GM12878 (cell line): ENCODE measurements at regions not wholly inside any gene's neighbourhood (a gene's known extent, or its start where the extent isn't known, plus 50 kb on each side); places are given as distances from the start of the nearest gene placed in this dataset.

ENCODE experiments used
- BRCA1 ChIP-seq: IDR thresholded peaks from 2 replicates; pipeline ENCODE4 v1.6.1; 2011; ENCODE audit warnings: low read depth, low read length, improper control_type of control experiment
- MTA2 ChIP-seq: fragments of 450-650 bp; IDR thresholded peaks from 2 replicates; pipeline ENCODE4 v1.6.1; 2016; ENCODE audit warnings: low read depth, mild to moderate bottlenecking, moderate library complexity
- MYC ChIP-seq: IDR thresholded peaks from 2 replicates; pipeline ENCODE4 v1.6.1; 2011; ENCODE audit warnings: mild to moderate bottlenecking, low read length, moderate library complexity, inconsistent platforms; ENCODE audit not compliant: insufficient read depth, insufficient replicate concordance, insufficient read length, severe bottlenecking
- POLR2A ChIP-seq: IDR thresholded peaks from 2 replicates; pipeline ENCODE4 v1.6.1; 2011; ENCODE audit warnings: low read depth, mild to moderate bottlenecking, low read length
- RCOR1 ChIP-seq: conservative IDR thresholded peaks from 2 replicates; pipeline ENCODE4 v1.6.1; 2012; ENCODE audit warnings: low read depth, low read length, improper control_type of control experiment
- RFX5 ChIP-seq: IDR thresholded peaks from 2 replicates; pipeline ENCODE4 v1.6.1; 2011; ENCODE audit warnings: low read depth, low read length, improper control_type of control experiment
- SP1 ChIP-seq: IDR thresholded peaks from one replicate; pipeline ENCODE4 v1.6.1; 2011; ENCODE audit warnings: low read depth, low read length
- ZBTB33 ChIP-seq: fragments of 450-650 bp; IDR thresholded peaks from 2 replicates; pipeline ENCODE4 v1.6.1; 2017; ENCODE audit warnings: mild to moderate bottlenecking
- ZNF207 ChIP-seq: fragments of 450-650 bp; IDR thresholded peaks from 2 replicates; pipeline ENCODE4 v1.6.1; 2014; ENCODE audit warnings: antibody characterized with exemption, mild to moderate bottlenecking, borderline replicate concordance
- TF ChIP-seq, protein P1 (sequence below): fragments of 450-650 bp; IDR thresholded peaks from 2 replicates; pipeline ENCODE4 v1.6.1; 2017; ENCODE audit warnings: mild to moderate bottlenecking, moderate library complexity
- TF ChIP-seq, protein P2 (sequence below), 3 experiments: IDR thresholded peaks in 2 of 3; conservative IDR thresholded peaks in 1 of 3; 2 replicates each; pipeline ENCODE4 v1.5.1; 2011; ENCODE audit warnings: low read depth in 3 of 3, low read length in 3 of 3, mild to moderate bottlenecking in 3 of 3, control low read depth in 2 of 3, moderate library complexity in 2 of 3, inconsistent platforms in 1 of 3, mixed read lengths in 1 of 3; ENCODE audit not compliant: control insufficient read depth in 2 of 3, insufficient read depth in 1 of 3; ENCODE audit errors: extremely low read depth in 1 of 3
- TF ChIP-seq, protein P3 (sequence below): IDR thresholded peaks from 2 replicates; pipeline ENCODE4 v1.6.1; 2012; ENCODE audit warnings: low read depth, low read length, improper control_type of control experiment
- TF ChIP-seq, protein P4 (sequence below): IDR thresholded peaks from 2 replicates; pipeline ENCODE4 v1.6.1; 2011; ENCODE audit warnings: borderline replicate concordance, low read depth, mild to moderate bottlenecking, moderate library complexity, mixed read lengths, low read length; ENCODE audit not compliant: insufficient read depth; ENCODE audit errors: extremely low read length

DNA sequence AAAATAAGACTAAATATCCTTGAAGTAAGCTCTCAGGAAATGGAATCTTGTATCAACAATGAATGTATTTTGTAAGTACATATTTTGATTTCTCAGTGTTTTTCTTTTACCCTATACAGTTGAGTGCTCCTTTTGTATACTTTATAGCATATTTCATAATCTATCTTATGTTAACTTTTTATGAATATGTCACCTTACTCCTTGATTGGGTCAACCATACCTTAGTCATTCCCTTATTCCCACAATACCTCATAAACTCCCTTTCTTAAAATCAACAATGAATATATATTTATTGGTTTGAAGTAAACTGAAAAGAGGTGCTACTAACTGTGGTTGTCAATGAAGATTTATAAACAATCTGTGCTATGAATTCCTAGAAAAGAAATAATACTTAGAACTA lies 686.2 kb downstream of the METTL15 start:
- no peak for TF ChIP-seq ZBTB33
- TF ChIP-seq, protein P1, sequence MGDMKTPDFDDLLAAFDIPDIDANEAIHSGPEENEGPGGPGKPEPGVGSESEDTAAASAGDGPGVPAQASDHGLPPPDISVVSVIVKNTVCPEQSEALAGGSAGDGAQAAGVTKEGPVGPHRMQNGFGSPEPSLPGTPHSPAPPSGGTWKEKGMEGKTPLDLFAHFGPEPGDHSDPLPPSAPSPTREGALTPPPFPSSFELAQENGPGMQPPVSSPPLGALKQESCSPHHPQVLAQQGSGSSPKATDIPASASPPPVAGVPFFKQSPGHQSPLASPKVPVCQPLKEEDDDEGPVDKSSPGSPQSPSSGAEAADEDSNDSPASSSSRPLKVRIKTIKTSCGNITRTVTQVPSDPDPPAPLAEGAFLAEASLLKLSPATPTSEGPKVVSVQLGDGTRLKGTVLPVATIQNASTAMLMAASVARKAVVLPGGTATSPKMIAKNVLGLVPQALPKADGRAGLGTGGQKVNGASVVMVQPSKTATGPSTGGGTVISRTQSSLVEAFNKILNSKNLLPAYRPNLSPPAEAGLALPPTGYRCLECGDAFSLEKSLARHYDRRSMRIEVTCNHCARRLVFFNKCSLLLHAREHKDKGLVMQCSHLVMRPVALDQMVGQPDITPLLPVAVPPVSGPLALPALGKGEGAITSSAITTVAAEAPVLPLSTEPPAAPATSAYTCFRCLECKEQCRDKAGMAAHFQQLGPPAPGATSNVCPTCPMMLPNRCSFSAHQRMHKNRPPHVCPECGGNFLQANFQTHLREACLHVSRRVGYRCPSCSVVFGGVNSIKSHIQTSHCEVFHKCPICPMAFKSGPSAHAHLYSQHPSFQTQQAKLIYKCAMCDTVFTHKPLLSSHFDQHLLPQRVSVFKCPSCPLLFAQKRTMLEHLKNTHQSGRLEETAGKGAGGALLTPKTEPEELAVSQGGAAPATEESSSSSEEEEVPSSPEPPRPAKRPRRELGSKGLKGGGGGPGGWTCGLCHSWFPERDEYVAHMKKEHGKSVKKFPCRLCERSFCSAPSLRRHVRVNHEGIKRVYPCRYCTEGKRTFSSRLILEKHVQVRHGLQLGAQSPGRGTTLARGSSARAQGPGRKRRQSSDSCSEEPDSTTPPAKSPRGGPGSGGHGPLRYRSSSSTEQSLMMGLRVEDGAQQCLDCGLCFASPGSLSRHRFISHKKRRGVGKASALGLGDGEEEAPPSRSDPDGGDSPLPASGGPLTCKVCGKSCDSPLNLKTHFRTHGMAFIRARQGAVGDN = no peak
- no peak for TF ChIP-seq MTA2
- no peak for TF ChIP-seq SP1
- no peak for TF ChIP-seq RCOR1
- TF ChIP-seq BRCA1 = no peak
- TF ChIP-seq RFX5 = no peak
- no peak for TF ChIP-seq ZNF207
- TF ChIP-seq, protein P2, sequence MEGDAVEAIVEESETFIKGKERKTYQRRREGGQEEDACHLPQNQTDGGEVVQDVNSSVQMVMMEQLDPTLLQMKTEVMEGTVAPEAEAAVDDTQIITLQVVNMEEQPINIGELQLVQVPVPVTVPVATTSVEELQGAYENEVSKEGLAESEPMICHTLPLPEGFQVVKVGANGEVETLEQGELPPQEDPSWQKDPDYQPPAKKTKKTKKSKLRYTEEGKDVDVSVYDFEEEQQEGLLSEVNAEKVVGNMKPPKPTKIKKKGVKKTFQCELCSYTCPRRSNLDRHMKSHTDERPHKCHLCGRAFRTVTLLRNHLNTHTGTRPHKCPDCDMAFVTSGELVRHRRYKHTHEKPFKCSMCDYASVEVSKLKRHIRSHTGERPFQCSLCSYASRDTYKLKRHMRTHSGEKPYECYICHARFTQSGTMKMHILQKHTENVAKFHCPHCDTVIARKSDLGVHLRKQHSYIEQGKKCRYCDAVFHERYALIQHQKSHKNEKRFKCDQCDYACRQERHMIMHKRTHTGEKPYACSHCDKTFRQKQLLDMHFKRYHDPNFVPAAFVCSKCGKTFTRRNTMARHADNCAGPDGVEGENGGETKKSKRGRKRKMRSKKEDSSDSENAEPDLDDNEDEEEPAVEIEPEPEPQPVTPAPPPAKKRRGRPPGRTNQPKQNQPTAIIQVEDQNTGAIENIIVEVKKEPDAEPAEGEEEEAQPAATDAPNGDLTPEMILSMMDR (IDR thresholded peaks at IDR 0.05 in 2 of 3, conservative IDR thresholded peaks at IDR 0.05 in 1 of 3; ENCODE audit: control insufficient read depth in 2 of 3, extremely low read depth in 1 of 3, insufficient read depth in 1 of 3, low read depth in 3 of 3, low read length in 3 of 3) = no peak
- TF ChIP-seq, protein P3, sequence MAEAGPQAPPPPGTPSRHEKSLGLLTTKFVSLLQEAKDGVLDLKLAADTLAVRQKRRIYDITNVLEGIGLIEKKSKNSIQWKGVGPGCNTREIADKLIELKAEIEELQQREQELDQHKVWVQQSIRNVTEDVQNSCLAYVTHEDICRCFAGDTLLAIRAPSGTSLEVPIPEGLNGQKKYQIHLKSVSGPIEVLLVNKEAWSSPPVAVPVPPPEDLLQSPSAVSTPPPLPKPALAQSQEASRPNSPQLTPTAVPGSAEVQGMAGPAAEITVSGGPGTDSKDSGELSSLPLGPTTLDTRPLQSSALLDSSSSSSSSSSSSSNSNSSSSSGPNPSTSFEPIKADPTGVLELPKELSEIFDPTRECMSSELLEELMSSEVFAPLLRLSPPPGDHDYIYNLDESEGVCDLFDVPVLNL = no peak
- TF ChIP-seq, protein P4, sequence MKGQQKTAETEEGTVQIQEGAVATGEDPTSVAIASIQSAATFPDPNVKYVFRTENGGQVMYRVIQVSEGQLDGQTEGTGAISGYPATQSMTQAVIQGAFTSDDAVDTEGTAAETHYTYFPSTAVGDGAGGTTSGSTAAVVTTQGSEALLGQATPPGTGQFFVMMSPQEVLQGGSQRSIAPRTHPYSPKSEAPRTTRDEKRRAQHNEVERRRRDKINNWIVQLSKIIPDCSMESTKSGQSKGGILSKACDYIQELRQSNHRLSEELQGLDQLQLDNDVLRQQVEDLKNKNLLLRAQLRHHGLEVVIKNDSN = no peak
- no peak for TF ChIP-seq MYC
- no peak for TF ChIP-seq POLR2A
